Stimulated activated CD8-positive, alpha-beta memory T cell treated with anti-CD3 and anti-CD28 coated beads, Interleukin-12 subunit alpha, Interleukin-12 subunit beta, amount 100 ng/mL, for 1 hour (primary cell): ENCODE measurements at regions not wholly inside any gene's neighbourhood (a gene's known extent, or its start where the extent isn't known, plus 50 kb on each side); places are given as distances from the start of the nearest gene placed in this dataset.

Experiments used
- DNase-seq: peaks from one replicate; pipeline ENCODE4 v3.0.0-alpha.2; 2020; ENCODE audit warnings: low read depth

DNA sequence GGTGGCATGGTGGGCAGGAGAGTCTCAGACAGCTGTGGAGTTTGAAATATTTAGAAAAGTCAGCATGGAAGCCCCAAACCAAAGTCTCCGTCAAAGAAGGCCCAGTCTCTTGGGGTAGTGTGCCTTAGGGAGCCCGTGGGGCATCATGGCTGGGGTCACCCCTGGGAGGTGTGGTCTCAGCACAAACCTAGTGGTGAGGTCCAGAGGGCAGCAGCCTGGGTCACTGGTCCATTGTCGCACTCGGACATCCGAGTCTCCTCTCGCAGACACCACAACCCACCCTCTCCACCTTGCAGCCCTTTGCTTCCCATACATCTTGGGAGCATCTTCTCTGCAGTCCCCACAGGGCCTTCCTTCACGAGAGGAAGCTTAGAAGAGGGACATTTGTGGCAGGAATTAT, 588.0 kb upstream of the TMEM132C start:
- no peak for DNase-seq

DNA sequence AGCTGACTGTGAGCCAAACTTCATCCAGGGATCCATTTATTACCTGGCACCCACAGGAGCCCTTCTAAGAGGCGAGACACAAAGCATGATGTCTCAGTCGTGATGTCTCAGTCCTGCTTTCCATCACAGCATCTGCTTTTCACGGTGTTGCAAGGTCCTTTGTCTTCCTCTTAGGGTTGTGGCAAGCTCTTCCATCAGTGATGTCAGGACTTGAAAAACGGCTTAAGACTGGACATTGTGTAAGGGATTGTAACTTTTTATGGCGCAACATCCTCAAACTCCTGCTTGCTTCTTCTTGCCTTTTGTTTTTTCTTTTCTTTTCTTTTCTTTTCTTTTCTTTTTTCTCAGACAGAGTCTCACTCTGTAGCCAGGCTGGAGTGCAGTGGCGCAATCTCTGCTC, 586.5 kb upstream of the TMEM132C start:
- no peak for DNase-seq

DNA sequence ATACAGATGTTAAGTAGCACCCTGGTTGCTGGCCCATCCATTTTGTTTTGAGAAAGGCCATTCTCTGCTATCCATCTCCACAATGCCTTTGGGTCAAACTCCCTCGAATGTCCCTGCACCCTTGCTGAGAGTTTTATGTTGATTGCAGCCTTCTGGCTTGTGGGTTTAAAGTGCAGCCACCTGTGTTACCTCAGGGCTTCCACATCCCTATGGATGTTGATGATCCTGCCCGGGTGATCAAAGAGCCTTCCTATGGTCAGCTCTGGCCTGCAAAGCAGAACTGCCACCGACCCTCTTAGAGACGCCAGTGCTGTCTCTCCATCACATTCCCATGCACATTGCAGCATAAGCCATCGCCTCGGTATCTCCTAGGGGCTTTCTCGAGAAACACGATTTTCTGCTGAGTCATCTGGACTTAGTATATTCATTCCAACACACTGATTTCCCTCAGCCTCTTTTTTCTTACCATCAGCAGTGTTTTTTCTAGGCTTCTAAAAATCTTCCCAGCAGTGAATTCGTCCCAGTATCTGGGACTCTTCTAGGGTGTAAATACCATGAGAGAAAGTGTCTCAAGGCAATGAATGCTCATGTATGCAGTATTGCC, 585.7 kb upstream of the TMEM132C start:
- no peak for DNase-seq

DNA sequence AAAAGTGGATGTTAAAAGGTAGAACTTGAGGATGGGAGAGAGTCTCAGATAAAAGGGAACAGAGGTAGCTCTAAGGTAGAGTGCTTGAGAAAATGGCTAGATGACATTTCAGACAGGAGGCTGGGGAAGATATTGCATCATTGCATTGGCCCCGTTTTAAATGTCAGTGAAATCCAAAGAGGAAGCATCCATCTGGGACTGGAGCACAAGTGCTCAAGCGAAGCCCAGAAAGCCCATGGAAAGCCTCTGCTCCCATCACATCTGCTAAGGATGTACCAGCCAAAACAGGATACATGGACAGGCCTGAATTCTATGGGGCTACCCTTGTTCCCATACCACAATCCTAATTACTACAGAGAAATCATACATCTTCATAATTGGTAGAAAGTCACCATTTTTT, 581.5 kb upstream of the TMEM132C start:
- DNase-seq: no peak

DNA sequence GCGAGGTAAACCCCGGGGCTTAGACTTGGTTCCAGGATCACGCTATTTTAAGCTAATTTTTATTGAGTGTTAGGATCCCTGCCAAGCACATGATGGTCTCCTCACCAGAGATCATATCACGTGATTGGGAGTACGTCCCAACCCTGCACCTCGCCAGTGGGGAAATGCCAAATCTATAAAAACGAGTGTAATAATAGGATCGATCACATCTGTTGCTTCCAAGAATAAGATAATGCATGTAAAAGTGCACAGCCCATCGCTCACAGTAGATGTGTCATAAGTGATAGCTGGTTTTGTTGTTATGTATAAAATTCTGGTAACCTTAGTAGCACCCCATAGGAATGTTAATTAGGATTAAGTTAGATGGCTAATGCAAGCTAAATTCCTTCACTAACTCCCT, 581.0 kb upstream of the TMEM132C start:
- DNase-seq: no peak

DNA sequence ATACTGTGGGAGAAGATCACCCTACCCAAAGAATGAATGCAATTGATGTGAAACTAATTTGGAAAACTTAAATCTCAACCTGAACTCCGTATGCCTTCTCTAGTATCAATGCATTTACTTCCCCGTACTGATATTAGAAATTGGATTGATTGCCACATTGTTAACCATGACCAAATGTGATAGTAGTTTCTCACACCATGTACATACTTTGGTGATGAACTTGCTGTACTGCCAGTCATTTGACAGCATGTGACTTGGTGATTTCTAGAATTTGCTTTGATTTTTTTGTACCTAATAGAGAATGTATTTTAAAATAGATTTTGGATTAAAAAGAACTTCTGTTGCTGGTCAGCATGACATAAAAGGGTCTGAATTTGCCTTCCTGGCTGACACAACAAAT, 579.8 kb upstream of the TMEM132C start:
- no peak for DNase-seq

DNA sequence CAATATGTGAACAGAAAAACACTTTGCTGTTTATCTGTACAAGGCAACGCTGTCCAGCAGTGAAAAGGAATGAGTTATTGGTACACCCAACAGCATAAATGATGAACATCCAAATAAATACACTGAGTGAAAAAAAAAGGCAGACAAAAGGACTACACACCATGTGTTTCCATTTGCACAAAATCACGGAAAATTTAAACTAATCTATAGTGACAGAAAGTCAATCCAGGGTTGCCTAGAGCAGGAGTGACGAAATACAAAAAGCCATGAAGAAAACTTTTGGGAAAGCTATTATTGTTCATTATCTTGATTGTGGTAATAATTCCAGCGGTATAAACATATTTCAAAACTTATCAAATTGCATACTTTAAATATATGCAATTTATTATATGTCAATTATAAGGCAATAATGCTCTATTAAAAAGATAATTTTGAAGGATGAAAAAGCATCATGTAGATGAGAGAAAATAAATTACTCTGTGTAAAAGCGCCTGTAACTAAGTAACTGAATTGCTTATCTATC, 578.0 kb upstream of the TMEM132C start:
- DNase-seq: no peak

DNA sequence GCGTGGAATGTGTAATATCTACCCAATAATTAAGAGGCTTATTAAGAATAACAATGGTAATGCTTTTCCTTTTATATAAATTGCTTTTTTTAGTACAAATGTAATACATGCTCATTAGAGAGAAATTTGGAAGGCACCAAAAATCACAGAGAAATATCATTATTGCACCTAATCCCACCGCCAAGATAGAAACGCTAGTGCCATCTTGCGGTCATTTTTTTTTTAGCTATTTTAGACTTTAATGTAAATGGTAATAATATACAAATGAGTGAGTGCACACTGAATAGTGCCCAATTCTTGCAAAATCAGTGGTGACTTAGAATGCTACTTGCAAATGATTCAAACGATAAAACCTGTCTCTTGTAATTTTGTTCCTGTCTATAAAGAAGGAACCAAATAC, 576.8 kb upstream of the TMEM132C start:
- no peak for DNase-seq

DNA sequence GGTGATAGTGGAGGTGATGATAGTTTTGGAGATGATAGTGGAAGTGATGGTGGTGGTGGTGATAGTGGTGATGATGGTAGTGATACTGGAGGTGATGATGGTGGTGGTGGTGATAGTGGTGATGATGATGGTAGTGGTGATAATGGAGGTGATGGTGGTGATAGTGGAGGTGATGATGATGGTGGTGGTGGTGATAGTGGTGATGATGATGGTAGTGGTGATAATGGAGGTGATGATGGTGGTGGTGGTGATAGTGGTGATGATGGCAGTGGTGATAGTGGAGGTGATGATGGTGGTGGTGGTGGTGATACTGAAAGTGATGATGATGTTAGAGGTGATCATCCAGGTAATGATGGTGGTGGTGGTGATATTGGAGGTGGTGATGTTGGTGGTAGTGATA, 570.0 kb upstream of the TMEM132C start:
- no peak for DNase-seq

DNA sequence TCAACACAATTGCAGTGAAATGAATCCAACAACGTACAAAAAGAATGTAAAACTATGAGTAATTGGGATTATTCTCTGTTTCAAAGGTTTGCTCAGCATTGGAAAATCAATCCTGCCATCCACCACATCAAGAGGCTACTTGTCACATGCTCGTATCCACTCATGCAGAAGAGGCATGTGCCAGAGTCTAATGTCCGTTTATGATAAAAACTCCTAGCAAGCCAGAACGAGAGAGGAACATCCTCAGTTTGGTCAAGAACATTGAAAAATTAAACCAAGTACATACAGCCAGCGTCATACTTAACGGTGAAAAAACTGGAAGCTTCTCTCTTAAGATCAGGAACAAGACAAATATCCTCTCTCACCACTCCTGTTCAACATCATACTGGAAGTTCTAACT, 563.9 kb upstream of the TMEM132C start:
- no peak for DNase-seq

DNA sequence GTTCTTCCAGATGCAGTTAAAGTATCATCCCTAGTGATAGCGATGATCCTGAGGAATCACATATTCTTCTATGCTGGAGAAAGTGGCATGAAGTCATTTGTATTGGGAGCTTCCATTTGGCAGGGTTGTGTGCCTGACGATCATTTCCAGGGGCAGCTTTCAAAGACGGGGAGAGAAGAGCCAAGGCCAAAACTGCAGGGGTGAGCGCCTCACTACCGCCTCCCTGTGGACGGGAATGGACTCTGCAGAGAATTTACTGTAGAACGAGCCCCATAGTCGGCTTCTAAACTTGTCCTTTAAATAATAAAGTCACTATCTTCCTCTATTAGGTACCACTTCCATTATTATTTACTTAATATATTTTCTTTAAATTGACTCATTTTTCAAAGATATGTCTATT, 555.9 kb upstream of the TMEM132C start:
- no peak for DNase-seq

DNA sequence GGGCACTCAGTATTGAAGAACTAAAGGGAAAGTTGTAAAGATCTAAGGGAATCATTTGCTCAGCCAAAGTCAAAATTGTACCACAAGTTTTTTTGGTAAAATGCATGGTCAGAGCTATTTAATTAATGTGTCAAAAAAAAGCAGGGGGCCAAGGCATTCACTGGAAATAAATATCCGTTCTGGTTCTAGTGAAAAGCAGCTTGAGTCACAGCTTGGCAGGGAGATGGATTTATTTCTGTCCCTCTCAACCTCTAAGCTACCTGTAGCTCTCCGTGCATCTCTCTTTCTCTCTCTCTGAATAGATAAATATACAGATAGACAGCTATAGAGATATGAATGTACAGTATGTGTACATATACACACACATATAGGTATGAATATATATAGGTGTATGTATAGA, 554.4 kb upstream of the TMEM132C start:
- DNase-seq: no peak

DNA sequence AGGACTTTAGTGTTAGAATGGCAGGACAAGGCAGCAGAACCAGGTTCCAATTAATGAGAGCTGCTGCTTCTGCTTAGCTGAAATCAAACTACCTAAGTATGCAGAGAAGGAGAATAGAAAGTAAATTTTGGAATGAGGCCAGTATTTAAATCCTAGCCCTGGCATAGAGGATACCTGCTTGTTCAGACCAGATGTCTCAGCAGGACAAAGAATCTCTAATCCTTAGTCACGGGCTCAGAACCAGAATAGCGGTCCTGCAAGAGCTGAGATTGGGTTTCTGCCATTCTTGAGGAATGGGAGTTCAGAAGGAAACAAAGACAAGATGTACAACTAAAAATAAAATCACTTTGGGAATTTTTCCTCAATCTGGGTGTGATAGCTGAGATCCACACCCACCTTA, 550.8 kb upstream of the TMEM132C start:
- DNase-seq: no peak

DNA sequence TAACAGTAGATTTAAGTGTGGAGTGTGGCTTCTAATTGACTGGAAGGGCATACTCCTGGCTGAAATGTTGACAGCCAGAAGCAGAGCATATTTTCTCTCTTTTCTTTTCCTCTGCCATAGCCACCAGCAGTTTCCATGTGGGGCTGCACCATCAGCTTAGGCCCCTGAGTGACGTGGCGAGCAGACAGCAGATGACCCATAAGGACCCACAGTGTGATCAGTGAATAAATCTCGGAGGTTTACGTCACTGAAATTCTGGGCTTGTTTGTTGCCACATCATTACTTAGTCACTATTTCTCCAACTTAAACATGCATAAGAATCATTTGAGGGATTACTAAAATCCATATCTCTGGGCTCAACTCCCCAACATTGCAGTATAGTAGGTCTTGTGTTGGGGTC, 549.7 kb upstream of the TMEM132C start:
- no peak for DNase-seq

DNA sequence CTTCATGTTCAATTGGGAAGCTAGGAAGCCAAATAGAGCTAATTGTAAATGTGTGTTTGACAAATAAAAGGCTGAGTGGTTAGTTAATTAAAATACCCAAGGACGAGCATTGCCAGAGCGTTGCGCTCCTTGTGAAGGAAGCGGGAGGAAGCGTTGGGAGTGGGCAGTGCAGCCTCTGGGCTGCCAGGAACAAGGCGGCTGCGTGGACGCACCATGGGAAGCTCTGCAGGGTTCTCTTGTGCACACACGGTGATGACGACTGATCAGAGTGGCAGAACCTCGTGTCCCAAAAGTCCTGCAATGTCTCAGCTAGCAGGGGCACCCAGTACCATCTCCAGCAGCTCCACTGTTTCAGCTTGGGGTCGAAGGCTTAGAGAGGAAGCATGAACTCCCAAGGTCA, 546.6 kb upstream of the TMEM132C start:
- DNase-seq: no peak

DNA sequence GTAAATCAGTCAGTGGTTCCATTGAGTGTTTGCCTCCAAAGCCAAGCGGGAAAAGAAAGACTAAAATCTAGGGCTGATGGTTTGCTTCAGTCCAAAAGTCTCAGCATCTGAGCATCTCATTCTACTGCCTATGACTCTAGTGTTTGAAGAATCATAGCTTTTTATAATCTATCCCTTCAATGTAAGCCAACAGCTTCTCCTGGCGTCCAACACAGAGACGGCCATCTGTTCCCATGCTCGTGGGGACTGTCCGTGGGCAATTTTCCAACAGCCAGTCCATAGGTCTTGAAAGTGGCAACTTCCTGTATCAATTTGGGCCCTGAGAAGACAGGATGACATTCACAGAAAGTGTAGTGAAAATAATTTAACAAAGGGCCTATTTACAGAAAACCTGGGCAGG, 544.4 kb upstream of the TMEM132C start:
- no peak for DNase-seq

DNA sequence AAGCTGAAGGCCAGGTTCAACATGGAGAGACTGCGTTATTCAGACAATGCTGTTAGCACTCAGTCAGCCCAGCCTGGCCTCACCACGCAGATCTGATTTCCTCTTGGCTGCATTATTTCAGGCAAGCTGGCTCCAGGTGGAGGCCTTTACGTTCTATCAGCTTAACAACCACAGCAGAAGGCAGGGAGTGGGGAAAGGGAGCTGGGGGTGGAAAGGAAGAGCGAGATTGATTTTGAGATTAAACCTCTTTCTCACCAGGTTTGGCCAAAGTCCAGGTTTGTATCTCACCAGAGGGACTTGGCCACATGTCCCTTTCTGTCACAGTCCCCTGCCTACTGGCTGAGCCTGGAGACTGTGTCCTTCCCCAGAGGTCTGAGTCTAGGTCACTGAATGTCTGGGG, 543.7 kb upstream of the TMEM132C start:
- no peak for DNase-seq

DNA sequence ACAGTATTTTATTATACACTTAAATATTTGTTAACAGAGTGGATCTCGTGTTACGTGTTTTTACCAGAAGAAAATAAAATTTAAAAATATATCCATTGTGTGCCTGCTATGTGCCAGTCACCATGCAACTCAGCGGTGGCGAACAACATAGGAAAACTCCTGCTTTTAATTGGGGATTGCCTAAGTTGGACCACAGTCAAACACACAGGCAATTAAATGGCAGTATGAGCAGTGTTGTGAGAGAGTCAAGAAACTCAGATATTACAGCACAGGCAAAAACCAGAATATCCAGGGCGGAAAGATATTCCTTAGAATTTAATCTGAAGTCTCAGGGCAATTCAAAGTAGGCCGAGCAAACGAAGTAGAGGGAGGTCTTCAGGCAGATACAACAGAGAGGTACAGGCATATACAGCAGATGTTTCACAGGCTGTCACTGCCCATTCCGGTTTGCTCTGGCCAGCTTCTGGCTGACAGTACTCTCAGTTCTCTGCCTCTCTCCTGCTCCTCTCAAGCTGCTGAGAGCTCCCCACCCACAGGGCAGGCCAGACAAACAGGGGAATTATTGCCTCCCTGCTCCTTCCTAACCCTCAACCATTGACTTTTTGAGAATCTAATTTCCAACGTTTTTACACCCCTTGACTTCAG, 540.2 kb upstream of the TMEM132C start:
- DNase-seq: no peak

DNA sequence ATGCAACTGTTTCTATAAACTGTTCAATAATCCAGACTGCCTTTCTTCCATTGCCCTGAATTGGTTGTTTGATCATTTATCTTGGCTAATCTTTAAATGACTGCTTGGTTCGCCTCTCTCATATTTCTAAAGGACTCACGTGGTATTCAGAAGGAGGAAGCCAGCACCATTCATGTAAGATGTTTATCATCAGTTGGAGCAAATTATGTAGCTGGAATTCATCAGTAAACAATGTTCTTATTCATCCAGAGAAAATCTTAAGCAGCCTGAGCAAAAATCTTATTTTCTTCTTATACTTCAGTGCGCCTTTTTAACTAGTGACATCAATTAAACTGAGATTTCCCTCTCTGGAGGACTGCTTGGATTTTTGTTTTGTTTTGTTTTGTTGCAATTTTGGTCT, 538.7 kb upstream of the TMEM132C start:
- DNase-seq: no peak

DNA sequence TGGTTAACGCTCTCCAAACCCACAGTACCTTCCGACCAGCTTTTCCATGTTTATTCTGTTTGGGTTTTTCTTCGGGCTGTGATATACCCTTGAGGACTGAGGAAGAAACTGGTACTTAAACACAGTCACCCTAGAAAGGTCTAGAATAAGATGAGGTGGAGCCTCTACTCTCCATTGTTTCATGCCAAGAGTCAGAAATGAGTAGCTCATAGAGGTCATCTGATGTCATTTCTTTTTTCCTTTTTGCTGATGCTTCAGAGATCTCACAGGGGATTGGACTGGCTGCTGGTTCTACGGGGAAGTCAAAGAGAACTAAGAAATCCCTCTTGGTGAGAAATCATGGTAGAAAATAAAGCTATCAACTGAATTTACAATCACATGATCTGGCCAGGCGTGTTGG, 538.2 kb upstream of the TMEM132C start:
- DNase-seq: no peak

DNA sequence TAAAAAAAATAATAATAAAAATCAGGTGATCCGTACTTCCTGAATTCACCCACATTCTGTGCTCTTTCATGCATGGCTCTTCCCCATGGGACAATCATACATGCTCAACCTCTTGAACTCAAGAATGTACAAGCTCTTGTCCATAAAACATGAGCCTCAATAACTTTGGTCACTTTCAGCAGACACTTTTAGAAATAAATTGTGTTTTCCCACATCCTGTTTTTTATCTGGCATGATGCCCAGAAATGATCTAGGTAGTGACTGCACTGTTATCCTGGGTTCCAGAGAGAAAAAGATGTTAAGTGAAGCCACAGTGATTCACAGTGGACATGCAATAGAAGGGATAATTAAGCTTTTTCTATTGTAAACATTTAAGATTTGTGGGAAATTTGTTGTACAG, 537.6 kb upstream of the TMEM132C start:
- no peak for DNase-seq

DNA sequence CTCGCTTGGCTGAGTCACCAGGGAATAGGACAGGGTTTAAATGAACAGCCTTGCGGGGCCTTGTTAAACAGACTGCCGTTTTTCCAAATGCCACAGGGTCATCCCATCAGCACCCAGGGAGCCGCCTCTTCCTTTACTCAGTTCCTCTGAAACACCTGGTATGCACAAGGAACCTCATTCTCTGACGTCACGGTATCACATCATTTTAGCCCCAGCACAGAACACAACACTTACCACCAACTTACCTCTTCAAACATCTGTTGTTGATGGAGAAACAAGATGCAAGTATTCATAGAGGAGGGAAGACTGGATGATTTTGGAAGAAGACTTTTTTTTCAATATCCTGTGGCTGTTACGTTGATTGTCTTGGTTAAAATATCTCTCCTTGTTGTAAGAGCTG, 535.3 kb upstream of the TMEM132C start:
- DNase-seq: no peak

DNA sequence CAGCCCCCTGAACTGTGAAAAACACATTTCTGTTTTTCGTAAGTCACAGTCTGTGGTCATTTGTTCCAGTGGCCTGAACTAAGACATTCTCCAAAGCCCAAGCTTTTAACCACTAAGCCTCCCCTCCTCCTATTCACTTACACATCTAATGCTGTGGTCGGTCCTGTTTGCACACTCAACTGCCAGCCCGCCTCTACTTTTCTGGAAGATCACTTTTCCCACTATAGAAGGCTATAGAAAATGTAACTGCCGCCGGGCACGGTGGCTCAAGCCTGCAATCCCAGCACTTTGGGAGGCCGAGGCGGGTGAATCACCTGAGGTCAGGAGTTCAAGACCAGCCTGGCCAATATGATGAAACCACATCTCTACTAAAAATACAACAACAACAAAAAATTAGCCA, 524.7 kb upstream of the TMEM132C start:
- no peak for DNase-seq

DNA sequence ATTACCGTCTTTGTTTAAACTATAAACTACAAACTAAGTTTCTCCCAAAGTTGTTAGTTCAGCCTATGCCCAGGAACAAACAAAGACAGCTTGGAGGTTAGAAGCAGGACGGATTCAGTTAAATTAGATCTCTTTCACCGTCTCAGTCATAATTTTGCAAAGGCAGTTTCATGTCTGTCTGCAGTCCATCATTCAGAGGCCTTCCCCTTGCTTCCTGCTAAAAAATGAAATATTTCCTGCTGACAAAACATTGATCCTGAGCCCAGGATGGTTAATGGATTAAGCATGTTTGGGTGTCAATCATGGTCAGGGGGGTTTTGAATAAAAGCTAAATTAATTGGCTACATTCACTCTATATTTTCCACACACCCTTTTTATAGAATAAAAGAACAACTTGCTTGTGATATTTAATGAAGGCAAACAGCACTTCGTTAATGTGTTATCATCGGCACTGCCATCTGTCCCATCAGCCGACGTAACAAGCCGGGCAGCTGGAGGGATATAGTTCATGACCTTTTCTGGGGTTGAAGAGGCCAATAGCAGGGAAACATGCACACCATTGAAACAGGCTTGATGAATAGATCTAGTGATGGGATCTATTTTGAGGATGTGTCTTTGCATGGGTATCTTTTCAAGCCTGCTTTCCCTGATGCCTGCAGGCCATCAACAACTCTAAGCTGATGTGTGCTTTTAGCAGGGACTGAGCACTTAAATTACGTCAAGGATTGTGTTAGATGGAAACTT, 521.3 kb upstream of the TMEM132C start:
- no peak for DNase-seq
